Calu3 (cell line): ENCODE measurements at regions not wholly inside any gene's neighbourhood (a gene's known extent, or its start where the extent isn't known, plus 50 kb on each side); places are given as distances from the start of the nearest gene placed in this dataset.

Experiments
- BruUV-seq: library from RNA; stranded (reverse); fragments of 400-500 nt; replicated peaks from 2 replicates; lab custom pipeline; 2021; lab: Mats Ljungman, UMichigan
- CTCF ChIA-PET: fragments of 300-600 bp; sonication (Branson Sonifier 250); formaldehyde crosslinking; loops from one replicate; lab custom pipeline; 2022; ENCODE audit warnings: antibody characterized with exemption; lab: Charles Lee
- DNase-seq: peaks from one replicate; pipeline ENCODE4 v3.0.0; 2022
- H3K27ac Mint-ChIP-seq: one replicate; pipeline ENCODE4 v1.8.0; 2022; ENCODE audit warnings: mixed read lengths; ENCODE audit not compliant: unreplicated experiment
- H3K27me3 Mint-ChIP-seq: one replicate; pipeline ENCODE4 v1.8.0; 2022; ENCODE audit warnings: mixed read lengths; ENCODE audit not compliant: unreplicated experiment
- H3K36me3 Mint-ChIP-seq: one replicate; pipeline ENCODE4 v1.8.0; 2022; ENCODE audit warnings: mild to moderate bottlenecking, moderate library complexity, mixed read lengths; ENCODE audit not compliant: insufficient read depth, unreplicated experiment
- H3K4me1 Mint-ChIP-seq: one replicate; pipeline ENCODE4 v1.8.0; 2022; ENCODE audit warnings: mild to moderate bottlenecking, low read depth, mixed read lengths; ENCODE audit not compliant: unreplicated experiment
- H3K4me3 Mint-ChIP-seq: one replicate; pipeline ENCODE4 v1.8.0; 2022; ENCODE audit warnings: mild to moderate bottlenecking, low read depth, moderate library complexity, mixed read lengths; ENCODE audit not compliant: unreplicated experiment
- H3K9me3 Mint-ChIP-seq: one replicate; pipeline ENCODE4 v1.8.0; 2022; ENCODE audit warnings: low read depth, mixed read lengths; ENCODE audit not compliant: unreplicated experiment
- CTCF ChIP-seq: fragments of 200-600 bp; IDR thresholded peaks from one replicate; pipeline ENCODE4 v1.8.0; 2022; ENCODE audit warnings: antibody characterized with exemption; ENCODE audit not compliant: unreplicated experiment
- intact Hi-C: fragments of 100-400 bp; cut with micrococcal nuclease; formaldehyde crosslinking; loops from one replicate; pipeline ENCODE4 v1.10.0; 2022; ENCODE audit not compliant: unreplicated experiment

DNA sequence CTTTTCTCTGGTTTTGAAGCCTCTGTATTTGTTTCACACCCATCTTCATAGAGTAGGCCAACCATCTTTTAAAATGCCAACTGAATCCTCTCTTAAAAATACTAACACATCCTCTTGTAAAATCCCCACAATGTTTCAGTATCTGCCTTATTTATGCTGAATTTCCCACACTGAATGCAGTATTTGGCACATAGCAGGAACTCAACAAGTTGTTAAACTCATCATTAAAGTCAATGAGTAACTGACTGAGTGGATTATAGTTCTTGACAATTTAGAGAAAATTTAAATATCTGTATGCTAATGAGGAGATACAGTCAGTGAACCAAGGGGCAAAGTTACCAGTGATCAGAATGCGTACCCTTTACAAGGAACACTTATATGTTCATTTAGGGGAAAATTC is 505.5 kb upstream of the PCDH9 start:
- Mint-ChIP-seq H3K4me1 (no peaks in the 10 kb centered on the region), H3K27ac (no peak overlapping the region), H3K36me3 (no peaks in the 10 kb centered on the region), H3K9me3 (peaks cover 2% of the 10 kb centered on the region), H3K4me3 (no peak overlapping the region), H3K27me3 (no peaks in the 10 kb centered on the region)
- intact Hi-C loops: no loop called here
- CTCF ChIA-PET: no interaction called here
- DNase-seq: no peak
- no peak for TF ChIP-seq CTCF
- no TSS peak for BruUV-seq

DNA sequence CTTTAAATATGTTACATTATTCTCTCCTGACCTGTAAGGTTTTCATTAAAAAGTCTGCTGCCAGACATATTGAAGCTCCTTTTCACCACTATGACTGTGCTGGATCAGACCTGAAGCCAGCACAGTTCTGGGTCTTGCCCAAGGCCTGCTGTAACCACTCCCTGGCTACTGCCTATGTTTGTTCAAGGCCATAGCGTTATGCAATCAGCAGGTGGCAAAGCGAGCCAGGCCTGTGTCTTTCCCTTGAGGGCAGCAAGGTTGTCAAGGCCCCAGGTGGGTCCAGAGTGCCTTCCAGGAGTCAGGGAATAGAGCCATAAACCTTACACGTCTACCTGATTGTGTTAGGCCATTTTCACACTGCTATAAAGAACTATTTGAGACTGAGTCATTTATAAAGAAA is 496.8 kb upstream of the PCDH9 start:
- DNase-seq: no peak
- no peaks in the 10 kb centered on the region for H3K4me1 Mint-ChIP-seq
- no TSS peak for BruUV-seq

DNA sequence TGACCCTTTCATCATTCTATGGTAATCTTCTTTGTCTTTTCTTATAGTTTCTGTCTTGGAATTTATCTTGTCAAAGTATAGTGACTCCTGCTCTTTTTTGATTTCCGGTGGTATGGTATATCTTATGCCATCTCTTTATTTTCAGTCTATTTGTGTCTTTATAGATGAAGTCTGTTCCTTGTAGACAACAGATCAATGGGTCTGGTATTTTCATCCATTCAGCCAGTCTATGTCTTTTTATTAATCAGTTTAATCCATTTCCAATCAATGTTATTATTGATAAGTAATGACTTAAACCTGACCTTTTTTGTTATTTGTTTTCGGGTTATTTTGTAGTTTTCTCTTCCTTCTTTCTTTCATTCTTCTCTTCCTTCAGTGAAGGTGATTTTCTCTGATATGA is 495.9 kb upstream of the PCDH9 start:
- no TSS peak for BruUV-seq
- H3K27ac Mint-ChIP-seq: no peak overlapping the region
- no peaks in the 10 kb centered on the region for H3K4me1 Mint-ChIP-seq
- no peak for TF ChIP-seq CTCF
- CTCF ChIA-PET: no interaction called here
- intact Hi-C loops: no loop called here
- no peaks in the 10 kb centered on the region for H3K27me3 Mint-ChIP-seq
- no peak overlapping the region for H3K4me3 Mint-ChIP-seq
- H3K9me3 Mint-ChIP-seq: peaks cover 6% of the 10 kb centered on the region
- H3K36me3 Mint-ChIP-seq: no peaks in the 10 kb centered on the region
- no peak for DNase-seq

More for the DNA sequence above, 496.8 kb upstream of the PCDH9 start:
- CTCF ChIA-PET: no interaction called here
- Mint-ChIP-seq H3K27ac (no peak overlapping the region), H3K36me3 (no peaks in the 10 kb centered on the region), H3K9me3 (peaks cover 4% of the 10 kb centered on the region), H3K4me3 (no peak overlapping the region), H3K27me3 (no peaks in the 10 kb centered on the region)
- no peak for TF ChIP-seq CTCF
- intact Hi-C loops: no loop called here

DNA sequence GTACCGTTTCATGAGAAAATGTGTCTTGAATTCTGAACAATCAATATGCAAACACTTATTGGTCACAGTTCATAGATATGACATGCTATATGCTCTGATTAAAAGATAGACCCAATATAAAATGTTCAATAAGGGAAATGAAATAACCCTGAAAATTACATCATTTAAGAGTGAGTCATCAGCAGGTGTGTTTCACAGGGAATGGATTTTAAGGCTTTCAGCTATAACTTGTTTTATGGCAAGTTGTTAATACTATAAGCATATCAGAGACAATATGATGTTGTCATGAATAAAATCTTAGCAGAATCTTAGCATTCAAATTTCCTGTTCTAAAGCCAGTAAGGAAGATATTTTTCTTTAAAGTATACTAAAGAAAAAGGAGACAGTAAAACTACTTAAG is 483.4 kb upstream of the PCDH9 start:
- no peak for DNase-seq
- H3K9me3 Mint-ChIP-seq: peaks cover 7% of the 10 kb centered on the region
- intact Hi-C loops: no loop called here
- no peak overlapping the region for H3K27ac Mint-ChIP-seq
- no peak for TF ChIP-seq CTCF
- BruUV-seq: no TSS peak
- no peaks in the 10 kb centered on the region for H3K36me3 Mint-ChIP-seq
- CTCF ChIA-PET: no interaction called here
- H3K4me3 Mint-ChIP-seq: no peak overlapping the region
- H3K27me3 Mint-ChIP-seq: no peaks in the 10 kb centered on the region
- H3K4me1 Mint-ChIP-seq: no peaks in the 10 kb centered on the region
